ENCODE measurements at regions not wholly inside any gene's neighbourhood (a gene's known extent, or its start where the extent isn't known, plus 50 kb on each side); places are given as distances from the start of the nearest gene placed in this dataset.

- no peak for DNase-seq
Observed at GRCh38 chr13:99123101-99124045, 77.3 kb upstream of the UBAC2 start.

GRCh38 chr13:99124046-99124400 is 76.6 kb upstream of the UBAC2 start:
- no peak for DNase-seq

GRCh38 chr13:99124794-99125316 is 75.8 kb upstream of the UBAC2 start:
- DNase-seq = no peak

GRCh38 chr13:99125326-99125915 is 75.2 kb upstream of the UBAC2 start:
- no peak for DNase-seq

- DNase-seq = no peak
Observed at GRCh38 chr13:99126821-99127220, 73.8 kb upstream of the UBAC2 start.

GRCh38 chr13:99129050-99129449 is 71.6 kb upstream of the UBAC2 start:
- DNase-seq = no peak

- DNase-seq = no peak
Observed at GRCh38 chr13:99129951-99130350, 70.7 kb upstream of the UBAC2 start.

- no peak for DNase-seq
Observed at GRCh38 chr13:99131410-99131809, 69.2 kb upstream of the UBAC2 start.

- DNase-seq = no peak
Observed at GRCh38 chr13:99132295-99132835, 68.3 kb upstream of the UBAC2 start.

GRCh38 chr13:99133230-99133629 is 67.4 kb upstream of the UBAC2 start:
- no peak for DNase-seq

- DNase-seq = no peak
Observed at GRCh38 chr13:99133848-99134247, 66.8 kb upstream of the UBAC2 start.

- no peak for DNase-seq
Observed at GRCh38 chr13:99135591-99135990, 65.1 kb upstream of the UBAC2 start.

- no peak for DNase-seq
Observed at GRCh38 chr13:99136427-99136954, 64.2 kb upstream of the UBAC2 start.

GRCh38 chr13:99140831-99141230 is 59.8 kb upstream of the UBAC2 start:
- DNase-seq = no peak

- no peak for DNase-seq
Observed at GRCh38 chr13:99143904-99144303, 56.8 kb upstream of the UBAC2 start.

GRCh38 chr13:99144306-99144705 is 56.3 kb upstream of the UBAC2 start:
- no peak for DNase-seq

GRCh38 chr13:99145461-99145860 is 55.2 kb upstream of the UBAC2 start:
- DNase-seq = no peak

- no peak for DNase-seq
Observed at GRCh38 chr13:99150575-99151361, 49.9 kb upstream of the UBAC2 start.
